ENCODE measurements at regions not wholly inside any gene's neighbourhood (a gene's known extent, or its start where the extent isn't known, plus 50 kb on each side); places are given as distances from the start of the nearest gene placed in this dataset.

- Histone ChIP-seq H3K4me3 (no peak overlapping the region), H3K27me3 (replicated peaks; ENCODE audit: insufficient read depth) (no peaks in the 10 kb centered on the region), H3K27ac (no peak overlapping the region), H3K4me1 (ENCODE audit: control insufficient read depth in 1 of 2, low read depth in 2 of 2) (no peaks in the 10 kb centered on the region), H3K36me3 (no peaks in the 10 kb centered on the region), H3K9me3 (no peaks in the 10 kb centered on the region)
- ATAC-seq (ENCODE audit: insufficient number of reproducible peaks, low FRiP score, low read depth) (no peak), DNase-seq (ENCODE audit: low spot score) (no peak)
- TF ChIP-seq CTCF (IDR thresholded peaks at IDR 0.05) = no peak
Measured at GRCh38 chr6:106918115-106918514, 56.4 kb downstream of the CD24 start.

GRCh38 chr6:106916891-106917290 is 57.6 kb downstream of the CD24 start:
- ATAC-seq (ENCODE audit: insufficient number of reproducible peaks, low FRiP score, low read depth) = no peak
- no peak for TF ChIP-seq CTCF (IDR thresholded peaks at IDR 0.05)

GRCh38 chr6:106913676-106914280 is 60.8 kb downstream of the CD24 start:
- no peaks in the 10 kb centered on the region for H3K4me1 ChIP-seq (ENCODE audit: control insufficient read depth in 1 of 2, low read depth in 2 of 2)
- DNase-seq (ENCODE audit: low spot score) = no peak
- no peak for TF ChIP-seq CTCF (IDR thresholded peaks at IDR 0.05)
- no peak overlapping the region for H3K4me3 ChIP-seq
- no peak for ATAC-seq (ENCODE audit: insufficient number of reproducible peaks, low FRiP score, low read depth)
- H3K27me3 ChIP-seq (replicated peaks; ENCODE audit: insufficient read depth) = no peaks in the 10 kb centered on the region
- H3K27ac ChIP-seq = no peak overlapping the region
- no peaks in the 10 kb centered on the region for H3K36me3 ChIP-seq
- no peaks in the 10 kb centered on the region for H3K9me3 ChIP-seq

More at GRCh38 chr6:106916891-106917290, 57.6 kb downstream of the CD24 start:
- no peak overlapping the region for H3K27ac ChIP-seq
- H3K36me3 ChIP-seq = no peaks in the 10 kb centered on the region
- no peaks in the 10 kb centered on the region for H3K9me3 ChIP-seq
- H3K27me3 ChIP-seq (replicated peaks; ENCODE audit: insufficient read depth) = no peaks in the 10 kb centered on the region
- no peak overlapping the region for H3K4me3 ChIP-seq
- no peak for DNase-seq (ENCODE audit: low spot score)
- no peaks in the 10 kb centered on the region for H3K4me1 ChIP-seq (ENCODE audit: control insufficient read depth in 1 of 2, low read depth in 2 of 2)

GRCh38 chr6:106913111-106913510 is 61.4 kb downstream of the CD24 start:
- Histone ChIP-seq H3K4me1 (ENCODE audit: control insufficient read depth in 1 of 2, low read depth in 2 of 2) (no peaks in the 10 kb centered on the region), H3K36me3 (no peaks in the 10 kb centered on the region), H3K9me3 (no peaks in the 10 kb centered on the region), H3K27ac (no peak overlapping the region), H3K4me3 (no peak overlapping the region), H3K27me3 (replicated peaks; ENCODE audit: insufficient read depth) (no peaks in the 10 kb centered on the region)
- no peak for TF ChIP-seq CTCF (IDR thresholded peaks at IDR 0.05)
- DNase-seq (ENCODE audit: low spot score) = no peak
- no peak for ATAC-seq (ENCODE audit: insufficient number of reproducible peaks, low FRiP score, low read depth)

GRCh38 chr6:106912091-106912490 is 62.4 kb downstream of the CD24 start:
- no peak for DNase-seq (ENCODE audit: low spot score)
- no peak for TF ChIP-seq CTCF (IDR thresholded peaks at IDR 0.05)
- ATAC-seq (ENCODE audit: insufficient number of reproducible peaks, low FRiP score, low read depth) = no peak
- no peaks in the 10 kb centered on the region for H3K27me3 ChIP-seq (replicated peaks; ENCODE audit: insufficient read depth)
- H3K4me1 ChIP-seq (ENCODE audit: control insufficient read depth in 1 of 2, low read depth in 2 of 2) = no peaks in the 10 kb centered on the region
- no peak overlapping the region for H3K27ac ChIP-seq
- no peak overlapping the region for H3K4me3 ChIP-seq
- no peaks in the 10 kb centered on the region for H3K9me3 ChIP-seq
- no peaks in the 10 kb centered on the region for H3K36me3 ChIP-seq
